ENCODE measurements at regions not wholly inside any gene's neighbourhood (a gene's known extent, or its start where the extent isn't known, plus 50 kb on each side); places are given as distances from the start of the nearest gene placed in this dataset.

- TF ChIP-seq CTCF (IDR thresholded peaks at IDR 0.05; ENCODE audit: low read length) (no peak), EZH2 (IDR thresholded peaks at IDR 0.05; ENCODE audit: borderline replicate concordance, low read length) (no peak)
These were observed 57.7 kb downstream of the TTC32 start for GRCh38 chr2:19843992-19844515.

Data from OCI-LY1 (cell line).